NCI-H748 (cell line): ENCODE measurements at regions not wholly inside any gene's neighbourhood (a gene's known extent, or its start where the extent isn't known, plus 50 kb on each side); places are given as distances from the start of the nearest gene placed in this dataset.
A peak's percentile ranks its signal among the peaks of the same experiment; 100 is the strongest.

Source experiments
- DNase-seq: peaks from one replicate; lab custom pipeline; 2025; ENCODE audit not compliant: unreplicated experiment; lab: John Stamatoyannopoulos, UW

DNA sequence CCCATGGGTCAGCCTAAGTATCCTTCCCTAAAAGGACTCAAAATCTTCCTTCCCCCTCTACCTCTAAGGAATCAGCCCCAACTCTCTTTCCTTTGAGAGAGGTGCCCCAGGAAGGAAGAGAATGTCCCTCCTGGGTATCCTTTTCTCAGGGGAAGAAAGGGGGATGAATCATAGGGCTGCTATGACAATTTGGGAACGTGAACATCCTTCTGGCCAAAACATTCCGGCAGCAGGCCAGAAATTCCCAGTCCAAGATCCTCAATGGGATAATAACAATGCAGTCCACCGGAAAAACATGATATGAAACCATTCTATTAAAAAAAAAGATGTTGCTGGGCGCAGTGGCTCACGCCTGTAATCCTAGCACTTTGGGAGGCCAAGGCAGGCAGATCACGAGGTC is 50.8 kb upstream of the CACNA2D3 start:
- no peak for DNase-seq

DNA sequence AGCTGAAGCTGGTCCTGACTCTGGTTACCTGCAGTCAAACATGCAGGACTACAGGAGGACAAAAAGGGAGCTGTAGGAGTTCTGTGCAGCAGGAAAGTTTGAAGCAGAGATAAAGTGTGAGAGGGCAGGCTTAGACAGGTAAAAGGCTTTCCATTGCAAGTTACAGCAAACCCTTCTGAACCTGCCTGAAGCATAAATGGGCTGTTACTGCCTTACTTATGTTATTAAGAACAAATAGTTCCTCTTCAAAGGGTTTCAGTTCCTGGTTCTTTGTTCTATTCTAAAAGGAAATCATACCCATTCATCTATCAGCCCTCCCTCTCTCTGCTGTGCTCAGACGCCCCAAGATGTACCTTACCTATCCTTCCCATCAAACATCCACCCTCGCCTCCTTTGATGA is 52.4 kb upstream of the CACNA2D3 start:
- DNase-seq, result no peak

DNA sequence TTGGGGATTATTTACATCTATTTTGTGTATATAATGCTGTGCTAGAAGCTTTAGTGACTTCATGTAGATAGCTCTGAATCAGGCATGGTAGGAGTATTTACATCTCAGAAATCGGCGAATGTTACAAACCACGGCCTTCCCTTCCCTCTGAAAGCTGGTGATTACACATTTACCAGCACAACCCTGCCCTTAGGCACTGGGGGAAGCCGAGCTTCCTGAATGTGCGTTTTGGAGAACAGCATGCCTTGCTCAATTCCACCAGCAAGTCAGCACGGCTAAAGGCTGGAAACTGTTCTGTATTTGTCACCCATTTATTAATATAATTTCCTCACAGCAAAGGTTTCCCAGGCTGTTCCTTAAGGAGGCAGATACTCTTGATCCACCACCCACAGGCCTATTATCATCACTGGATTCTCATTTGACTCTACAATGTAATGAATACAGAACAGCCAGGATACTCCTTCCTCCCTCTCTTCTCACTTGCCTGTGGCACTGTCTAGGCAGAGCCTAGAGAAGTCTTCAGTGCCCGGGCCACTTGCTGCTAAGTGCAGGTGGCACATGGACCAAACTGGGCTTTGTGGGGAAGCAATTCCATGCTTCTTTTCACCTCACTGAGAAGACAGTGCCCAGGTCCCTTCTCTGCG is 55.2 kb upstream of the CACNA2D3 start:
- no peak for DNase-seq

DNA sequence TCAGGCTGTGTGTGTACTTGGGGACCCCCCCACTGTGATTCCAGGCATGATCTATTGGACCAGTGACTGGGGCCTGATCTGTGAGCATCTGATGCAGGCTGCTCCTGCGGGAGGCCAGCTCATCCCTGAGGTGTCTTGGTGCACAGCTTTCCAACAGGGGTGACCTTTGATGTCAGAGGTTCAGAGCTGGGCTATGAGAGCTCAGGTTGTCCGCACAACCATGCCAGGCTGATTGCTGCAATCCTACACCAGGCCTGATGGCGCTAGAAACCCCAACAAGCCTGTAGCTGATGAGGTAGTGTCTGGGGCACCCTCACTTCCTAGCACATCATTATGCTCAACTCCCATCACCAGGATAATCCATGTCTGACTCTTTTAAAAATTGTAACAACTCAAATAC is 56.1 kb upstream of the CACNA2D3 start:
- DNase-seq, result no peak

DNA sequence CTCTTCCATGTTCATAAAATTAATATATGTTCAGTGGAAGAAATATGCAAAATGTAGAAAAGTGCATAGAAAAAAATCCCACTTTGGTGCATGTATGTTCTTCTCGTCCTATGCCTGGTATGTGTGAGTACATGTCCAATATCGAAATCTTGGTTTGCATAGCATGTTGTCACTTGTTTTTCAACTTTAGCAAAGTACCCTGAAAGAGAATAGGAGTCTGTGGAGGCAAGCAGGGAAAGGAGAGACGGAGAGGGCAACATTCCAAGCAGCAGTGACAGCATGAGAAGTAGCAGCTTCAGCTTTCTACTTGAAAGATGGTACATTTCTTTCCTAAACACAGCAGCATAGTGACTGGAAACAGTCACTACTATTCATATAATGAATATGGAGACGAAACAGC is 56.8 kb upstream of the CACNA2D3 start:
- no peak for DNase-seq

DNA sequence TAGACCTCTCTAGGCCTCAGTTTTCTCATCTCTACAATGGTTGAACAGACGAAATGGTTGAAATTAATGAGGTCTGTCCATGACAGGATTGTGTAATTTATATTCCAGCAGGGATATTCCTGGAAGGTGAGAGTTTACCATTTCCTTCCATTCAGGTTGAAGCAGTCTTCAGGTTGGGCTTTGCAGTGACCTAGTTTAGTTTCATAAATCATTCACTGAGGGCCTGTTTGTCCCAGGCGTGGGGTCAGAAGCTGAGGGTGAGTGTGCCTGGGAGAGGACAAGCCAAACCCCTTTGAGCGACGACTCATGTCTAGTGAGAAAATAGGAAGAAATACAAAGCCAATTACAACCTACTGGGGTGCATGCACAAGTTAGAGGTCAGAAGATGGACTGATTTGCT is 57.2 kb upstream of the CACNA2D3 start:
- DNase-seq, result no peak

DNA sequence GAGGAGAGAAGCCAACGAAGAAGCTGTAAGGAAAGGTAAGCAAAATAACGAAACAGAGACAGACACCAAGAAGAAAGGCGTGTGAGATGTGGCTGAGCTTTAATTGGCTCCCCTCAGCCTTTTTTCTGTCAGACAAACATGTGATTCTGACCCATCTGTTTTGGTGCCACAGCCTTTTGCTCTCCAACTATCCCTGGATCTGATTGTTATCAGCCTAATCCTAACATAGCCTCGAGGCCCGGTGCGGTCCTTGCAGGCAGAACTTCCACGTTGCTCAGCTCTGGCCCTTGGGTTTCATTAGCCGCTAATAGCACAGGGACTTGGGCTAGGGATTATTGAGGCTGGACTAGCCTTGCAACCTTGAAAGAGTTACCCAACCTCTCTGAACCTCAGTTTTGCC is 57.9 kb upstream of the CACNA2D3 start:
- no peak for DNase-seq

DNA sequence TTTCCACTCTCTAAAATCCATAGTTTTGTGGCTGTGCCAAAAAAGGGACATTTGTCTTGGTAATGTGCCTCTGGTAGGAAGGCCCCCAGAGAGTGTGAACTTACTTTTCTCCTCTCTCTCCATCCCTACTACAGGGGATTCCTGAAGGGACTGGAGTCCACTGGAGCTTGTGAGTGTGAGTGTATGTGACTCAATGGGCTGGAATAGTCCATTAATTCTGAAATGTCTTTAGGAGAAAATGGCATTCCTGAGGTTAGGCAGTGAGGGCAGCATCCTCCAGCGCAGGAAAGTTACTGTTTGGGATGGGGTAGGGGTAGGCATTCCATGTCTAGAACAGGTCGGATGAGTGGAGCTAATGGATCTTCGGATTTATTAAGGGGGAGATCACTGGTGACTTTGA is 59.8 kb upstream of the CACNA2D3 start:
- no peak for DNase-seq

DNA sequence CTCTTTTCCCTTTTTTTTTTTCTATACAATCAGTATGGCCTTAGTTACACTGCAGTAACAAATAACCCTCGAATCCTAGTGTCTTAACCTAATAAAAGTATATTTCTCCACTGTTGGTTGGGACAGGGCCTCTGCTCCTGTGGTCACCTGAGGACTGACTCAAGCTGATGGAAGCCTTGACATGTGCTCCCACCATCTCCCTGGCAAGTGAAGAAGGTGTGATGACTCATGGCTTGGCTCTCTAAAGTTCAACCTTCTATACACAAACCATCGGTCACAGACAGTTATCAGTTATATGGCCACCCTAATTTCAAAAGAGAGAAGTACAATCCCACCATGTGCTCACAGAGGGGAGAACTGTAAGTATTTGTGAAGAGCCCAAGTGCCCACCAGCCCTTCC is 65.8 kb upstream of the CACNA2D3 start:
- DNase-seq, result no peak

DNA sequence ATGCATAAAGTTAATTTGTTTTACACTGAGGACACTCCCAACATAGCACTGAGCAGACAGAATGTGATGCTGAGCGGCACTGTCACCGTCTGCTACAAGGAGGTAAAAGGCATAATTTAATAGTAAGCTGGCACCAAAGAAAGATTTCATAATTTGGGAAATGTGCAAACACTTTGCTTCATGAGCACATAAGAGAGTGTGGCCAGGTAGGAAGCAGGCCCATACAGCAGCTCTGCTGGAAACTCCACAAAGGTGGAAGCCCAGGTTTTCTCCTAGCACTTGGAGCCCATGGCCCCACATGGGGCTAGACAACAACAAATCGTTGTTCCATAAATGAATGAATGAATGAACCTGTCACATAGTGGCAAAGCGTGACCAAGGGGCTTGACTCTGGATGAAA is 68.5 kb upstream of the CACNA2D3 start:
- DNase-seq, result no peak

DNA sequence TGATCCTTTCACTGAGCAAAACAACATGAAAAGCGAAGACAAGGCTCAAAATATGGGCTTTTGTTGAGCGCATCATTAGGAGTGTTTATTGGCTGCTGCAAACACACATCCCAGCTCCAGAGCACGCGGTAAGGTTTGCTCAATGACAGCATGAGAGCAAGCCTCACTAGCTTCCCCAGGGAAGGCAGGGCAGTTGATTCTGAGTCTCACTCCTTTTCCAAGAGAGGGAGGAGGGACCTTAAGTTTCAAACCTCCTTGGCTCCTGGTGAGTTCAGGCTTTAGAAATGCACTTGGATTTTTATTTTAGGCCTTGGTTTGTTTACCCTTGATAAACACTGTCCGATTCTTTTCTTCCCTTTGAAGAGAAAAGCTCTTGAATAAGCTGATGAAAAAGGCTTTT is 69.1 kb upstream of the CACNA2D3 start:
- peak; percentile 24 for DNase-seq

DNA sequence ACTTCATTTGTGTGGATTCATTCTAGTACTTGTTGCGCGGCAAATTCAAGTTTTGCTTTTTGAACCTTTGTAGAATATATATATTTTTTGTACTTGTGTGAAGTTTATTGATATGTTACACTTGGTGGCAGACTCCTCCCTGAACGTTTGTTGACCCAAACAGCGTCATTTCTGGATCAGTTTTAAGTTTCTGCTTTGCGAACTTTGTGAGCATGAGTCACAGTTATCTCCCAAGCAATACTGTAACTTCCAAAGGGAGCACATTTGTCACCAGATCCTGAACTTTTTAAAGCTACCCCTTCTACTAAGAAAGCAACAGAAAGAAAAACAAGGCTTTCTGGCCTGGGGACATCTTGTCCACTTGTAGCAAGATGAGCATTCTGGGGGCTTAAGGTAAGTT is 74.8 kb upstream of the CACNA2D3 start:
- no peak for DNase-seq

DNA sequence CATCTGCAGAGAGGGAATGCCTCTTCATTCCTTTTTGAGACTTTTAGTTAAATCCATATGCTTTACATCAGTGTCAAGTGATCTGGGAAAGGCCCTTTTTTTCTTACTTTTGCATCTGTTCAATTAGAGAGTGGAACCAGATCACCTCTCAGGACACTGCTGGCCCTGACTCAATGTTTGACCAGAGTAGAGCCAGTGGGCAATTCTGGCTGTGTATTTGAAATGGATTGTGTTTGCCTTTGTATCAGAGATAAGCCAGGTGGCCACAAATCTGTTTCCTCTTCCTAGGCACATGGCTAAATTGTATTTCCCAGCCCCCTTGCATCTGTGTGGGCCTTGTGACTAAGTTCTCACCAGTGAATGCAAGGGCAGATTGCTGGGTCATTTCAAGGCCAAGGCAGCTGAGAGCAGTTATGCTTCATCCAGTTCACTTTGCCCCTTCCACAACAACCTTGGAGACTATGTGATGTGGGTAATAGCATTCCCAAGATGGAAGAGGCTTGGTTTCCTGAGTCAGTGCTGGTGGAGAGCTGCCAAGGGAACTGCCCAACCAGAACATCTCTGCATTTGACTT is 75.6 kb upstream of the CACNA2D3 start:
- DNase-seq, result no peak

DNA sequence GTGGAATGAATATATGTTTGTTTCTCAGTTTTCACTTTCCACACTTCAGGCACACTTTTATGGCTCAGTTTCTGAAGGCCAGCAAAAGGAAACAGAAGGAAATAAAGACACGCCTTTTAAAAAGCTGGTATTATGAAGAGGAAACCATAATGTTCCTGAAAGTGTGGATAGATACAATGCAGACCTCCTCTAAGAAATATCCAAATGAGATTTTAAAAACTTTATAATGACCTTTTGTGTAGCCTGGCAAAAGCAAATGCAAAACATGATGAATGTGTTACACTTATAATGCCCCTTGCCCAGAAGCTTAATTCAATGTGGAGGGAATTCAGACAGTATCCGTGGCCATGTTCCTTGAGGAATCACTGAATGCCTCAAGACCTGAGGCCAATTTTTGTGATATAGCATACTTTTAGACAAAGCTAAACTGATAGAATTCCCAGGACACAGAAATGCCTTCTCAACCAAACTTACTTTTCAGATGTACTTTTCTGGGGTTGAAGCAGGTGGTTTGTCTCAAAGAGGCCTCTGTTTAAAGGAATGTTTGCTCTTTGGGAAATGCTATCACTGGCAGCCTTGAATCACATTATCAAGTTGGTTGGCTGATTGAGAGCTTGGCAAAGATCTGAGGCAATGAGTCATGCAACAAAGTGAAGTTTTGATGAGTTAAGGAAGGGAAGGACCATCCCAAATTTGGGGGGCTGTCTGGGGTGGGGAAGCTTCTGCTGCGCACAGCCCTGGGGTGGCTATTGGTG is 77.1 kb upstream of the CACNA2D3 start:
- no peak for DNase-seq

DNA sequence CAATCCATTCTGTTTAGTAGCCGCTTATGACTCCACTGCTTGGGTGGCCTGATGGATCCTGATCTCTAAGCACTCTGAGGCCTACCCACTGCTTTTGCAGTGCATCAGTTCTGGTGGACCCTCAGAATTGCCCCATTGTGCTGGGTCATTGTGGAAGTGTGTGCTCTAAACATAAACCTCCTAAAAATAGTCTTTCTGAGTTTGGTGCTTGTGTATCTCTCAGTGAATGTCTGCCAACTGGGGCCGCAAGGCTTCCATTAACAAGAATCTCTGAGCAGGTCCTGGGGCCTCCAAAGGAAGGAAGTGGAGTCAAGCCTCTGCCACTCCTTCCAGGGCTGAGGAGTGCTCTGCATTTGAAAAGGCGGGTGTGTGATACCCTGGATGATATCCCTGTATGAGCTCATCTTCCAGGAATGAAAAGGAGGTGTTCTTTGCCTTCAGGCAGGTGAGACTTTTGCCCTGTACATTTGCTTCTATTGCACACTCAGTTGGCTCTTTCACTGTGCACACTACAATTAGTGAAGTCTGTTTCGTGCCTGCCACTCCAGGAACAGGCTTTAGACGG is 80.0 kb upstream of the CACNA2D3 start:
- DNase-seq, result no peak

DNA sequence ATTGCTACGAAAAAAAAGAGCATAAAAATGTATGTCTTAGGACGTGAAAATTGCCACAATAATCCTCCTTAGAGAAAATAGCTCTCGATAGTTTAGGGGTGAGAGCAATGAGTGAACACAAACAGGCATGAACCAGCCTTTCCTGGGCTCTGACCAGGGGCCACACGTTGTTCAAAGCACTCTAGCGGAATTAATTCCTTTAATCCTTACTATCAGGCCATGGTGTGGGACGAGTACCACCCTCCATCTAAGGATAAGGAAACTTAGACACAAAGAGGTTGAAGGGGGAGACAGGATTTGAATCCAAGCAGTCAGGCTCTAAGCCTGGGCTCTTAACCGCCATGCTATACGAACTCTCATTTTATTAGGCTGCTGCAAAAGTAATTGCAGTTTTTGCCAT is 81.9 kb upstream of the CACNA2D3 start:
- DNase-seq, result no peak

DNA sequence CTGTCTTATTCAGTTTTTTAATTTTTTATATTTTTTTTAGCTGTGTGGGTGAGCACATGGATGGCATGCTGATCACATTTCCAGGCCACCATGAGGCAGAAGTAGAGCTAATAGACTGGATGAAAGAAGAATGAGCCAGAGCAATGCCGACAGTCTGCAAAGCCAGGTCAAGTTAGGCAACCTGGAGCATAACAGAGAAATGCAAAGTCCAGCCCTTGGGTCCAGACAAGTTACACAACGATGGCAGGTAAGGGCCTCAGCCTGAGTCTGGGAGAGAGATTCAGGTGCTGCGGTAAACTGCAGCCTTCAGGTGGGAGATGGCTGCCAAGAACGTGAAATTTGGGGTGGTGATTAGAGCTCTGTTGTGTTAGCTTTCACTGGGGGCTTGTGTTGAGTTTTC is 84.0 kb upstream of the CACNA2D3 start:
- no peak for DNase-seq

DNA sequence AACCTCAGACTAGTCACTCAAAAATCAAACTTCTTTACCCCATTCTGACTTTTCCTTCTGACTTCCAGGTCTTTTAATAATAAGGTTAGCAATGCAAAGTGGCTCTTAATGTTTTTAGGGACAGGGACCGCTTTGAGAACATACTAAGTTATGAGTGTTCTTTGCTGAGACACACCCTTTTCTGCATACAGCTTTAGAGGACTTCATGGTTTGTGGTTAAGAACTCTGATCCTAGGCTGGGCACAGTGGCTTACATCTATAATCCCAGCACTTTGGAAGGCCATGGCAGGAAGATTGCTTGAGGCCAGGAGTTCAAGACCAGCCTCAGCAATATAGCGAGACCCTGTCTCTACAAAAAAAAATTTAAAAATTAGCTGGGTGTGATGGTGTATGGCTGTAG is 85.8 kb upstream of the CACNA2D3 start:
- no peak for DNase-seq

DNA sequence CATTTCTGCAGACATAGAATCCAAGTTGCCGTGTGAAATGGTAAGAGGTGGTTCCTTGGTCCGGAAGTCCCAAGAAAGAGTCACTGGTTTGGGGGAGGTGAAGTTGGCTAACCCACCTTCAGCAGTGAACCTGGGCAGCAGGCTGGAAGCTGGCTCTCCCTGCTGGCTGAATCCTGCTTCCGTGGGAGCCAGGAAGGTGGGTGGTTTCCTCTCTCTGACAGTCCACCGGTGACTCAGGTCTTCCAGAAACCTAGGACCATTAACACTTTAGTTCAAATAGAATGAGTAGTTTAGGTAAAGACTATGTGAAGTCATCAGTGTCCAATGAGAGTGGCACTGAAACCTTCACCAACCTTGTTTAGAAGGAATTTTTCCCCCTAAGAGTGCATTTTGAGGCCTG is 87.4 kb upstream of the CACNA2D3 start:
- no peak for DNase-seq

DNA sequence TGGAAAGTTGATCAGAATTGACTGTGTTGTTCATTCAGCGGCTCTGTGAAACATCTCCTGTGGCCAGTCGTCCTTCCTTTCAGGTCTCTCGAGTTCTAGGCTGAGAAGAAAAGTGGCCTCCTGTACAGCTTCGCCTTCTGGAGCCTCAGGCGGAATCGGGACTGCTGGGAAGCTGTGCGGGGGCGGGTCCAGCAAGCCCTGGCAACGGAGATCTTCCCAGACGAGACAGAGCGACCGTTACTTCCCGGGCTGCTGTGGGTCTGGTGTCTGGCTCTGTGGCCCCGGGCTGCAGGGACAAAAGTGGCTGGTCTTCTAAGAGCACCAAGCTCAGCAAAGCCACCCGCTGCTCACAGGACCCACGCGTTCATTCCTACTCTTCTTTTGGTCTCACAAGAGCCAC is 88.6 kb upstream of the CACNA2D3 start:
- DNase-seq, result no peak

DNA sequence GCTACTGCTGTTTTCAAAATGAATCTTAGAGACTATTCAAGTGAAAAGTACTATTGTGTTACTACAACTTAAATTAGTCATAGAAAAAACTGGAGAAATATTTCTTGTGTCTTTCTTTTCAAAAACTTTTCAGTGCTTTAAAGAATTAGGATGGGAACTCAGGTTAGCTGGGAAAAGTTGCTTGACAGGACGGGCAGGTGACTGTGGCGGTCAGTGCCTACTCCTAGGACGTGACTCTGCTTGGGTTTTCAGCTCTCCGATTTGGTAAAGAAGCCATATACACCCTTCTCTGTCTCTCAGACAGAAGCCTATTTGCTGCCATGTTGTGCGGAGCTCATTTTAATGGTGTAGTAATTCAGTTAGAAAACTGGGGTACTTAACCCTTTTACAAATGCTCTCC is 89.8 kb upstream of the CACNA2D3 start:
- no peak for DNase-seq

DNA sequence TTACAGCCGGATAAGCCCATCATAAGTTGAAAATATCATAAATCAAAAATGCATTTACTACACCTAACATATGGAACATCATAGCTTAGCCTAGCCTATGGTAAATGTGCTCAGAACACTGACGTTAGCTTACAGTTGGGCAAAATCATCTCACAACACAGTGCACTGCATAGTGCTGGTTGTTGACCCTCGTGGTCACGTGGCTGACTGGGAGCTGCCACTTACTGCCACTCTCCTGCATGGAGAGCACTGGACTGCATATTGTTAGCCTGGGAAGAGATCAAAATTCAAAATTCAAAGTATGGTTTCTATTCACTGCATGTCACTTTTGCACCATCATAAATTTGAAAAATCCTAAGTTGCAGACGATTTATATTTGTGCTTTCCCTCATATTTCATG is 94.0 kb upstream of the CACNA2D3 start:
- no peak for DNase-seq
